Right lobe of liver (tissue), 4 donors: ENCODE measurements at regions not wholly inside any gene's neighbourhood (a gene's known extent, or its start where the extent isn't known, plus 50 kb on each side); places are given as distances from the start of the nearest gene placed in this dataset.

Experiments
- POLR2A ChIP-seq: fragments of 450-650 bp; IDR thresholded peaks from one replicate; pipeline ENCODE4 v1.6.1; 2017; ENCODE audit warnings: antibody characterized with exemption, mild to moderate bottlenecking
- TF ChIP-seq, protein P1 (sequence below), 4 donors: fragments of 200-600 bp in 3 of 4; fragments of 450-650 bp in 1 of 4; IDR thresholded peaks; one replicate each; pipeline versions ENCODE4 v1.5.1 to v1.8.0; 2016 to 2022; ENCODE audit warnings: antibody characterized with exemption in 4 of 4, mild to moderate bottlenecking in 2 of 4
- donor health status: DM: no; HTN: no; CAD: no.
- donor health status: DM: no; HTN: no; CAD: no.
- donor health status: DM: no; HTN: yes; CAD: no.

DNA sequence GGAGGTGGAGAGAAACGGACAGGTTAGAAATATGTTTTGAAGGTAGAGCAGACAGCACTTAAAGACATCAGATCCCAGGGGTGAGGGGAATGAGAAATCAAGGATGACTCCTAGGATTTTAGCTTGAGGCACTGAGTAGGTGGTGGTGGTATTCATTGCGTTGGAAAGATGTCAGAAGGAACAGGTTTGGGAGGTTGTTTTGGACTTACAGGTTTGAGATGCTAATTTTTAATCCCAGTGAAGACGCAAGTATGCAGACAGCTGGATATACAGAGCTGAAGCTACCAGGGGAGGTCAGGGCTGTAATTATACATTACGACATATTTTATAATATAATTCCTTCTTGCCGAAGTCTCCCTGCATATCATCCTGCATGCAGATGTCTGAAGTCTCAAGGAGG, 433.3 kb downstream of the XYLT1 start:
- TF ChIP-seq POLR2A = no peak
- TF ChIP-seq, protein P1, sequence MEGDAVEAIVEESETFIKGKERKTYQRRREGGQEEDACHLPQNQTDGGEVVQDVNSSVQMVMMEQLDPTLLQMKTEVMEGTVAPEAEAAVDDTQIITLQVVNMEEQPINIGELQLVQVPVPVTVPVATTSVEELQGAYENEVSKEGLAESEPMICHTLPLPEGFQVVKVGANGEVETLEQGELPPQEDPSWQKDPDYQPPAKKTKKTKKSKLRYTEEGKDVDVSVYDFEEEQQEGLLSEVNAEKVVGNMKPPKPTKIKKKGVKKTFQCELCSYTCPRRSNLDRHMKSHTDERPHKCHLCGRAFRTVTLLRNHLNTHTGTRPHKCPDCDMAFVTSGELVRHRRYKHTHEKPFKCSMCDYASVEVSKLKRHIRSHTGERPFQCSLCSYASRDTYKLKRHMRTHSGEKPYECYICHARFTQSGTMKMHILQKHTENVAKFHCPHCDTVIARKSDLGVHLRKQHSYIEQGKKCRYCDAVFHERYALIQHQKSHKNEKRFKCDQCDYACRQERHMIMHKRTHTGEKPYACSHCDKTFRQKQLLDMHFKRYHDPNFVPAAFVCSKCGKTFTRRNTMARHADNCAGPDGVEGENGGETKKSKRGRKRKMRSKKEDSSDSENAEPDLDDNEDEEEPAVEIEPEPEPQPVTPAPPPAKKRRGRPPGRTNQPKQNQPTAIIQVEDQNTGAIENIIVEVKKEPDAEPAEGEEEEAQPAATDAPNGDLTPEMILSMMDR (IDR thresholded peaks at IDR 0.05) = no peak
